PC-3 (cell line): ENCODE measurements at regions not wholly inside any gene's neighbourhood (a gene's known extent, or its start where the extent isn't known, plus 50 kb on each side); places are given as distances from the start of the nearest gene placed in this dataset.
"Not testable (repeated sequence)": the region's sequence is repeated elsewhere in the genome, so short reads cannot be mapped to it uniquely, and the experiment has no call there.

Source experiments
- ATAC-seq: fragments of 200-7000 bp; cut with Tn5 transposase; 2 replicates; pipeline ENCODE4 v1.9.1; 2020; ENCODE audit warnings: mild to moderate bottlenecking, moderate library complexity
- BruUV-seq: library from RNA; stranded (reverse); fragments of 400-500 nt; replicated peaks from 2 replicates; lab custom pipeline; 2021; lab: Mats Ljungman, UMichigan
- CTCF ChIA-PET: fragments of 300-600 bp; sonication (Branson Sonifier 250); formaldehyde crosslinking; loops from one replicate; lab custom pipeline; 2022; ENCODE audit warnings: antibody characterized with exemption; lab: Charles Lee
- POLR2A ChIA-PET: fragments of 300-600 bp; sonication (Branson Sonifier 250); formaldehyde crosslinking; loops from one replicate; lab custom pipeline; 2022; ENCODE audit warnings: antibody characterized with exemption; ENCODE audit not compliant: unreplicated experiment; lab: Charles Lee
- DNase-seq: peaks from one replicate; pipeline ENCODE4 v3.0.0-alpha.2; 2015
- H2AFZ ChIP-seq: fragments of 300-600 bp; sonication (generic); 2 replicates; pipeline ENCODE4 v1.6.0; 2016; ENCODE audit warnings: antibody characterized with exemption, low read length
- H3F3A ChIP-seq: fragments of 300-600 bp; sonication (generic); one replicate; pipeline ENCODE4 v1.6.0; 2017; ENCODE audit warnings: antibody characterized with exemption, low read length, control low read depth, mild to moderate bottlenecking; ENCODE audit not compliant: unreplicated experiment
- H3K27ac ChIP-seq: fragments of 300-600 bp; sonication (generic); 2 replicates; pipeline ENCODE4 v1.5.1; 2016; ENCODE audit warnings: mild to moderate bottlenecking, low read length
- H3K27me3 ChIP-seq: fragments of 300-600 bp; sonication (generic); 2 replicates; pipeline ENCODE4 v1.6.1; 2016; ENCODE audit warnings: low read length, mixed read lengths
- H3K36me3 ChIP-seq: fragments of 300-600 bp; sonication (generic); 2 replicates; pipeline ENCODE4 v1.6.1; 2016; ENCODE audit warnings: low read depth, mixed run types, low read length, mixed read lengths
- H3K4me1 ChIP-seq: fragments of 300-600 bp; sonication (generic); 2 replicates; pipeline ENCODE4 v1.5.1; 2016; ENCODE audit warnings: low read length; ENCODE audit not compliant: insufficient read depth
- H3K4me2 ChIP-seq: fragments of 300-600 bp; sonication (generic); 2 replicates; pipeline ENCODE4 v1.6.0; 2016; ENCODE audit warnings: low read length
- H3K4me3 ChIP-seq: fragments of 300-600 bp; sonication (generic); 2 replicates; pipeline ENCODE4 v1.5.1; 2016; ENCODE audit warnings: mild to moderate bottlenecking, low read length, mixed read lengths
- H3K79me2 ChIP-seq: fragments of 300-600 bp; sonication (generic); 2 replicates; pipeline ENCODE4 v1.6.1; 2017; ENCODE audit warnings: low read length, mixed read lengths
- H3K9ac ChIP-seq: fragments of 300-600 bp; sonication (generic); 2 replicates; pipeline ENCODE4 v1.6.0; 2016; ENCODE audit warnings: mild to moderate bottlenecking, low read length
- H3K9me2 ChIP-seq: fragments of 300-600 bp; sonication (generic); replicated peaks from 2 replicates; pipeline ENCODE4 v1.6.1; 2016; ENCODE audit warnings: mixed run types, low read length, mixed read lengths
- H3K9me3 ChIP-seq: fragments of 300-600 bp; sonication (generic); 2 replicates; pipeline ENCODE4 v1.6.1; 2016; ENCODE audit warnings: low read length, mixed read lengths
- H4K20me1 ChIP-seq: fragments of 300-600 bp; sonication (generic); 2 replicates; pipeline ENCODE4 v1.6.1; 2016; ENCODE audit warnings: low read length, mixed read lengths
- CTCF ChIP-seq: fragments of 300-600 bp; sonication (generic); conservative IDR thresholded peaks from 2 replicates; pipeline ENCODE4 v1.5.1; 2017; ENCODE audit warnings: antibody characterized with exemption, low read depth, mild to moderate bottlenecking, low read length
- EZH2 ChIP-seq: fragments of 300-600 bp; sonication (generic); IDR thresholded peaks from one replicate; pipeline ENCODE4 v1.6.1; 2017; ENCODE audit warnings: antibody characterized with exemption, mild to moderate bottlenecking, low read length; ENCODE audit not compliant: unreplicated experiment
- EZH2phosphoT487 ChIP-seq: fragments of 300-600 bp; sonication (generic); IDR thresholded peaks from 2 replicates; pipeline ENCODE4 v1.6.1; 2018; ENCODE audit warnings: mild to moderate bottlenecking, antibody characterized with exemption, low read length, borderline replicate concordance
- intact Hi-C: fragments of 100-400 bp; cut with micrococcal nuclease; formaldehyde crosslinking; loops from 2 replicates; pipeline ENCODE4 v1.9.0; 2023

- intact Hi-C loops = no loop called here
- no peak for TF ChIP-seq EZH2phosphoT487
- no peak for TF ChIP-seq EZH2
- TF ChIP-seq CTCF = no peak
- no peak for ATAC-seq
- Histone ChIP-seq H3K36me3 (no peaks in the 10 kb centered on the region), H3K27ac (no peak overlapping the region), H3K9me3 (no peaks in the 10 kb centered on the region), H3K4me1 (no peaks in the 10 kb centered on the region), H3K9ac (no peak overlapping the region), H3K4me3 (no peak overlapping the region), H3K79me2 (no peaks in the 10 kb centered on the region), H3F3A (no peaks in the 10 kb centered on the region), H3K9me2 (no peaks in the 10 kb centered on the region), H3K27me3 (no peaks in the 10 kb centered on the region), H2AFZ (no peak overlapping the region), H3K4me2 (no peak overlapping the region), H4K20me1 (no peaks in the 10 kb centered on the region)
- DNase-seq = no peak
- BruUV-seq = no TSS peak
- ChIA-PET CTCF (no interaction called here), POLR2A (no interaction called here)
Measured at GRCh38 chrX:109922190-109922589, 80.7 kb upstream of the TMEM164 start.

- H4K20me1 ChIP-seq, H3K4me1 ChIP-seq, H3F3A ChIP-seq, H3K27me3 ChIP-seq, DNase-seq, H3K27ac ChIP-seq, CTCF ChIA-PET, H3K79me2 ChIP-seq, H3K4me3 ChIP-seq, H3K4me2 ChIP-seq, H3K9me3 ChIP-seq, BruUV-seq, H3K9me2 ChIP-seq, ATAC-seq, H3K36me3 ChIP-seq, H2AFZ ChIP-seq, H3K9ac ChIP-seq, POLR2A ChIA-PET, intact Hi-C loops: not testable (repeated sequence)
Measured at GRCh38 chrX:109925003-109925402, 77.9 kb upstream of the TMEM164 start.

GRCh38 chrX:109925656-109926055 lies 77.3 kb upstream of the TMEM164 start:
- Histone ChIP-seq H3K27ac (no peak overlapping the region), H3K9me3 (no peaks in the 10 kb centered on the region), H3K36me3 (no peaks in the 10 kb centered on the region), H3K27me3 (no peaks in the 10 kb centered on the region), H3K4me2 (no peak overlapping the region), H3K9me2 (no peaks in the 10 kb centered on the region), H4K20me1 (no peaks in the 10 kb centered on the region), H3K4me3 (no peak overlapping the region), H3F3A (no peaks in the 10 kb centered on the region), H3K79me2 (no peaks in the 10 kb centered on the region), H3K4me1 (no peaks in the 10 kb centered on the region), H3K9ac (no peak overlapping the region), H2AFZ (no peak overlapping the region)
- ATAC-seq (no peak), DNase-seq (no peak)
- BruUV-seq = no TSS peak
- POLR2A ChIA-PET = no interaction called here
- CTCF ChIA-PET = no interaction called here
- no peak for TF ChIP-seq CTCF
- no peak for TF ChIP-seq EZH2
- intact Hi-C loops = no loop called here
